DOHH2 (cell line): ENCODE measurements at regions not wholly inside any gene's neighbourhood (a gene's known extent, or its start where the extent isn't known, plus 50 kb on each side); places are given as distances from the start of the nearest gene placed in this dataset.

ENCODE experiments used
- EZH2phosphoT487 ChIP-seq: fragments of 200-600 bp; sonication (generic); IDR thresholded peaks from 2 replicates; pipeline ENCODE4 v1.6.1; 2017; ENCODE audit warnings: borderline replicate concordance, mild to moderate bottlenecking, antibody characterized with exemption, low read length, moderate library complexity, mixed read lengths
- TF ChIP-seq, protein P1 (sequence below): fragments of 200-600 bp; sonication (generic); IDR thresholded peaks from one replicate; pipeline ENCODE4 v1.5.1; 2014; ENCODE audit warnings: antibody characterized with exemption, mild to moderate bottlenecking, low read depth, low read length; ENCODE audit not compliant: poor library complexity, severe bottlenecking

GRCh38 chr10:83734278-83734677, 405.0 kb upstream of the GHITM start:
- TF ChIP-seq, protein P1, sequence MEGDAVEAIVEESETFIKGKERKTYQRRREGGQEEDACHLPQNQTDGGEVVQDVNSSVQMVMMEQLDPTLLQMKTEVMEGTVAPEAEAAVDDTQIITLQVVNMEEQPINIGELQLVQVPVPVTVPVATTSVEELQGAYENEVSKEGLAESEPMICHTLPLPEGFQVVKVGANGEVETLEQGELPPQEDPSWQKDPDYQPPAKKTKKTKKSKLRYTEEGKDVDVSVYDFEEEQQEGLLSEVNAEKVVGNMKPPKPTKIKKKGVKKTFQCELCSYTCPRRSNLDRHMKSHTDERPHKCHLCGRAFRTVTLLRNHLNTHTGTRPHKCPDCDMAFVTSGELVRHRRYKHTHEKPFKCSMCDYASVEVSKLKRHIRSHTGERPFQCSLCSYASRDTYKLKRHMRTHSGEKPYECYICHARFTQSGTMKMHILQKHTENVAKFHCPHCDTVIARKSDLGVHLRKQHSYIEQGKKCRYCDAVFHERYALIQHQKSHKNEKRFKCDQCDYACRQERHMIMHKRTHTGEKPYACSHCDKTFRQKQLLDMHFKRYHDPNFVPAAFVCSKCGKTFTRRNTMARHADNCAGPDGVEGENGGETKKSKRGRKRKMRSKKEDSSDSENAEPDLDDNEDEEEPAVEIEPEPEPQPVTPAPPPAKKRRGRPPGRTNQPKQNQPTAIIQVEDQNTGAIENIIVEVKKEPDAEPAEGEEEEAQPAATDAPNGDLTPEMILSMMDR, result no peak
- no peak for TF ChIP-seq EZH2phosphoT487
